Right renal pelvis (tissue), 4 donors: ENCODE measurements at regions not wholly inside any gene's neighbourhood (a gene's known extent, or its start where the extent isn't known, plus 50 kb on each side); places are given as distances from the start of the nearest gene placed in this dataset.
"Not testable (repeated sequence)": the region's sequence is repeated elsewhere in the genome, so short reads cannot be mapped to it uniquely, and the experiment has no call there.

ENCODE experiments used
- DNase-seq, 4 donors: peaks; one replicate each; pipeline ENCODE4 v3.0.0-alpha.2; 2013; ENCODE audit warnings: low read depth in 4 of 4, low spot score in 3 of 4, missing footprints in 1 of 4

DNA sequence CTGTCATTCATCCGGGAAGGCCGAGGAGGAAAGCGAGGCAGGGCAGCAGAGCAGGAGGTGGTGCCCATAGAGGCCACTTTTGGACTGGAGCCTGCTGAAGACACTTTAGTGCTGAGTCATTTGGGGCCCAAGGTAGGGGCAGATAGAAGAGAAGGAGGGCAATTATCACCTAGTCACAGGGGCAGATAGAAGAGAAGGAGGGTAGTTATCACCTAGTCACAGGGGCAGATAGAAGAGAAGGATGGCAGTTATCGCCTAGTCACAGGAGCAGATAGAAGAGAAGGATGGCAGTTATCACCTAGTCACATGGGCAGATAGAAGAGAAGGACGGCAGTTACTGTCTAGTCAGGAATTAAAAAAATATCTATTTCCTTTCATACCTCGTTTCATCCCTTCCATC is 1372.6 kb downstream of the FOXD4L5 start:
- DNase-seq, result not testable (repeated sequence)

DNA sequence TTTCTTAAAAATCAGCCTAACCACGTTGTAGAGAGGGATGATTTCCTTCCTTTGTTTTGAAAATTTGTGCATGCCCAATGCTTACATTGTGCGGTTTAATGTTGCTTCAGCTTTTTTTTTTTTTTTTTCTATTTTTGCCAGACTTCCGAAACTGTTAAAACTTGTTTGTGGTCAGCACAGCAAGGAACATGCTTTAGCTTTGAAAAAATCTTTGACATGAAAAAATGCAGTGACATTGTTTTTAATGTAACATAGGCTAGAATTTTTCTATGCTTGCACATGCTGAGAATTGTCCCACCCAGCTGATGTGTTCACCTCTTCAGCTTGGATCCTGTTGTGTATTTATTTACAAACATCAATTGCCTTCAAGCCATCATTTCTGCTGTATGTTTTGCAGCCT is 1375.9 kb downstream of the FOXD4L5 start:
- not testable (repeated sequence) for DNase-seq

DNA sequence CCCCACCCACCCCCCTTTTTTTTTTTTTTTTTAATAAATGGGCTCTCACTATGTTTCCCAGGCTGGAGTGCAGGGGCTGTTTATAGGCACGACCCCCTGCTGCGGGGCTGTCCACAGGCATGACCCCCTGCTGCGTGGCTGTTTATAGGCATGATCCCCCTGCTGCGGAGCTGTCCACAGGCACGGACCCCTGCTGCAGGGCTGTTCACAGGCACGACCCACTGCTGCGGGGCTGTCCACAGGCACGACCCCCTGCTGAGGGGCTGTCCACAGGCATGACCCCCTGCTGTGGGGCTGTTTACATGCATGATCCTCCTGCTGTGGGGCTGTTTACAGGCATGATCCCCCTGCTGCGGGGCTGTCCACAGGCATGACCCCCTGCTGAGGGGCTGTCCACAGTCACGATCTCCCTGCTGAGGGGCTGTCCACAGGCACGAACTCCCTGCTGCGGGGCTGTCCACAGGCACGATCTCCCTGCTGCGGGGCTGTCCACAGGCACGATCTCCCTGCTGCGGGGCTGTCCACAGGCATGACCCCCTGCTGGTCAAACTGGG is 1385.3 kb downstream of the FOXD4L5 start:
- not testable (repeated sequence) for DNase-seq

DNA sequence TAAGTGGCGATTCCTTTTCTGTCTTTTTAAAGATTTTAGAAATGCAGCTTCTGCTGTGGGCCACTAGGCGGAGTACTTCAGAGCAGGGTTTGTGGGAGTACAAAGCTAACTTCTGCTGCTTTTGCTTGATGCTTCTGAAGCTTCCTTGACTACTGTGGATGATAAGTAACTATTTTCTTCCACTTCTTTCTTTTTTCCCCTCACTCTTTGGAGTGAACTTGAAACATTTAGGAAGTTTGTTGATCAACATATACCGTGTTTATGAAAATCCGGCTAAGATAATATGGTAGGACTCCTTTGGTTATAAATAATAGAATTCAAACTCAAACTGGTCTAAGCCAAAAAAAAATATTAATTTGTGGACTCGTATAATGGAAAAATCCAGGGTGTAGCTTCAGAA is 1403.6 kb downstream of the FOXD4L5 start:
- not testable (repeated sequence) for DNase-seq

DNA sequence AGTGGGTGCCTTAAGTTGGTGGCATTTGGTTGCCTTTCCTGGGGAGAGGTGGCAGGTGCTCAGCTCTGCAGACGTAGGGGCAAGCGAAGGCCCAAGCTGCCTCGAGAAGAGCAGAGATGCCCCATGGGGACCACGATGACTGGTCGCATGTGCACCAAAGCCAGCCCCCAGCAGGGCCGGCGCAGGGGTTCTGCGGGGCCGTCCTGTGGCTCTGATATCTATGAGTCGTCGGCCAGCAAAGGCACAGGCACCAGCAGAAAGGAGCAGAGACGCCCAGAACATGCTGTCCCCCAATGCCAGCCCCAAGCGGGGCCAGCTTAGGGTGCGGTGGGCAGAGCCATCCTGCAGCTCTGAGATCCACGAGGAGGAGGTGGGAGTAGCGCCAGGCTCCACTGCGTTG is 1408.6 kb downstream of the FOXD4L5 start:
- not testable (repeated sequence) for DNase-seq

DNA sequence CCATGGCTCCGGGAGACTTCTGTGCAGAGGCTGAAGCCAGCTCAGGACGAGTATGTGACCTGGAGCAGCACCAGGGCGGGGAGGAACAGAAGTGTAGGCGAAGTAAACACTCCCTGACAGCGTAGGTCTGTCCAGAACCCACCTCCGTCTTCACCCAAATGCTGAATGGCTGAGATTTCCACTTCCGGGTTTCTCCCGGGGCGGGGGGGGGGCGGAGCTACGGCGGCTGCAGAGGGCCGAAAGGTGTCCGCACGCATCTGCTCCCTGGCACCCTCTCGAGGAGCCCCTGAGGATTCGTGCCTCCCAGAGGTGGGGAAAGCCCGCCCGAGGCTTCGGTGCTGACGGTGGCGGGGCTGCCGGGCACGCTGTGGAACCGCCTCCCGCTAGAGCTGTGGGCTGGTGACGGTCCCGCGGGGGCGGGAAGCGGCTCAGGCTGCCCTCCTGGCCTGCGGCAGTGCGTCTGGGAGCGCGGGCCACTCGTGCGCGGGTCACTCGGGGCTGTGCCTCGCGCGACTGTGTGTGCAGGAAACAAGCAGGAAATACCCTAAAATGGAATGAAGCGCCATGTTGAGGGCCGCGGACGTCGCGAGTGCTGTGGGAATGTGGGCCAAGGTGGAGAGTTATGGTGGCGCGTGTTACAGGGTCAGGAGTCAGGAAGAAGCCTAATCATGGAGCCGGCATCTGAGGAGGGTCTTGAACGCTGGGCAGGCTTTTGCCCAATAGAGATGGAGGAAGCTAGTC is 1425.4 kb downstream of the FOXD4L5 start:
- no peak for DNase-seq

DNA sequence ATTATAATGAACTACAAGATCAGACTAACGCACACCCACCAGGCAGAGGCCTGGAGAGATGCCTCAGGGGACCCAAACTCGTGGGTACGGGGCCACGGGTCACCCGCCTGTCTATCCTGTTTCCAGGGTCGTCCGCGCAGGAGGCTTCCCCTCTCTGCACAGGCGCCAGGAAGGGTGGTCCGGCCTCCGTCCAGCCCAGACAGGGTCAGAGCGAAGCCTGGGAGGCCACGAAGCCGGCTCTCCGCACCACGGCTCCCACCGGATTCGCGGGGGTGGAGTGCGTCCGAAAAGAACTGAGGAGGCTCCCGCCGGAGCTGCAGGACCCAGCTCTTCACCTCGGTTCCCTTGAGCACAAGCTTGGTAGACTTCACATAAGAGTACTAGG is 1425.9 kb downstream of the FOXD4L5 start:
- not testable (repeated sequence) for DNase-seq

DNA sequence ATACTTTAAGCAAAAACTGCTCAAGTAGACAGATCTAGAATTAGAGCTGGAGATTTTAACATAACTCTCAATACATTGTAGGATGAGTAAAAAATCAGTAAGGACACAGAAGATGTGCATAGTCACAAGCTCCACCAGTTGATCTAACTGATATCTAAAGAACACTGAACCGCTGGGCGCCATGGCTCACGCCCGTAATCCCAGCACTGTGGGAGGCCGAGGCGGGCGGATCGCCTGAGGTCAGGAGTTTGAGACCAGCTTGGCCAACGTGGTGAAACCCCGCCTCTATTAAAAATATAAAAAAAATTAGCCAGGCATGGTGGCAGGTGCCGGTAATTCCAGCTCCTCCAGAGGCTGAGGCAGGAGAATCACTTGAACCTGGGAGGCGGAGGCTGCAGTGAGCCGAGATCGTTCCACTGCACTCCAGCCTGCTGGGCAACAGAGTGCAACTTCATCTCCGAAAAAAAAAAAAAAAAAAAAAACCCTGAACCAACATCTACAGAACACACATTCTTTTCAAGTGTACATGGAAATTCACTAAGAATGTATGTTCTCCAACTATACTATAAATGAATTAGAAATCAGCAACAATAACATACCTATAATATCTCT is 1431.8 kb downstream of the FOXD4L5 start:
- not testable (repeated sequence) for DNase-seq

DNA sequence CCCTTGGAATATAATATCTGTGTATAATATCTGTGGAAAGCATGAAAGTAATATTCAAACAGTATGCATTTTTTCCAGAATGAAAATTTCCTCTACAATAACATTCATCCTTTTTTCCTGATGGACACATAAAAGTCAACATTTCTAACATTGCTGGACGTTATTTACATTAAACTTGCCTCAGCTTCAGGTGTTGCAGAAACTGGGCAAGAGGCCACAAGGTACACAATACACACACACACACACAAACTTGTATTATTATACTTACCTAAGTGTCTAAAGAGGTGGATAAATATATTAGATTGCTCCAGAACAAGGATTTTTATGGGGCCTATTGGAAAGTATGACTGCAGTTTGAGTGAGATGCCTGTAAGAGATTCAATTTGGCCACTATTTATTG is 1460.2 kb downstream of the FOXD4L5 start:
- DNase-seq, result not testable (repeated sequence)

DNA sequence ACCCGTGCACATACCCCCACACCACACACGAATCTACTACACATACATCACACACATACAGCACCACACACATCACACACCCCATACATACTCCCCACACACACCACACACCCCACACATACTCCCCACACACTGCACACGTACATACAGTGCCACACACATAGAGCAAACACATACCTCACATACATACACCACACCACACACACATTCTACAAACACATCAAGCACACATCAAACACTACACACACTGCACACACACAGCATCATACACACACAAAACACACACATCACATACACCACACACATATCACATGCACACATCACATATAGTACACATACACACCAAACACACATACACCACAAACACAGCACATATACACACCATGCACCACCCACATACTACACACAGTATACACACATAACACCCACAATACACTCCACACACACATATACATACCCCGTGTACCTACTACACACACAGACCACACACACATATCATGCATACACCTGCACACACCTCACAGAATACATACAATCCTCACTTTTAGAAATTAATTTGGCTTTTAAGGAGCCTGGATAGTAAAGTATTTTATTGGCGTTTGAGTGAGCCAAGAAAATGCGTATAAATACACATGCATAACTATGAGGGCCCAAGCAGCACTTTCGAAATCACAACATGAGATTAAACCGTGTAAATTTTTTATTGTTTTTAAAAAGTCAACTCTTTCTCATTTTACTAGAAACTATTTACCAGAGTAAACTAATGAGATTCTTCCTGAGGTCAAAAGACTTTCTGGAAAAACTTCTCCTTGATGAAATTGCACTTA is 1461.4 kb downstream of the FOXD4L5 start:
- not testable (repeated sequence) for DNase-seq

DNA sequence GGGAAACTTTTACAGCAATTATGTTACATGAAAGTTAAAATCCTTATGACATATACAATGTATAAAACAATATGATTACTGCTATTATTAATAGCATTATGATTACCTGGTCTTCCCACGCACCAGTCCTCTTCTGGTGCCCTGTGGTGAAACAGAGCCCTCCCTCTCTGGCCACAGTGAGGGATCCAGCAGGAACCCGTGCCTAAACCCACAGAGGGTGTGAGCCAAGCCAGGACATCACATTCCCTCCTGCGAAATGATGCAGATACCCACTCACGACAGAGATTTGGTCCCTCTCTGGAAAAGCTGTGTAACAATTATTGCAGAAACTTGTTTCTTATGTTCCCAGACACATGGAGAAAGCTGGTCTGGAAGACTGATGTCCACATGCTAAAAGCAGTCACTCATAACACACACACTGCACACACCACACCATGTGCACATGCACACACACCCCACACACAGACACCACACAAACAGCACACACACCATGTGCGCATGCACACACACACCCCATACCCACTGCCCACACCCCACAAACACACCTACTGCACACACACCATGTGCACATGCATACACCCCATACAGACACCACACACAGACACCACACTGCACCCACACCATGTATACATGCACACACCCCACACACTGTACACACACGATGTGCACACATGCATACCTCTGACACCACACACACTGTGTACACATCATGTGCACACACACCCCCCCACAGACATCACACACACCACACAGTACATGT is 1462.2 kb downstream of the FOXD4L5 start:
- not testable (repeated sequence) for DNase-seq

DNA sequence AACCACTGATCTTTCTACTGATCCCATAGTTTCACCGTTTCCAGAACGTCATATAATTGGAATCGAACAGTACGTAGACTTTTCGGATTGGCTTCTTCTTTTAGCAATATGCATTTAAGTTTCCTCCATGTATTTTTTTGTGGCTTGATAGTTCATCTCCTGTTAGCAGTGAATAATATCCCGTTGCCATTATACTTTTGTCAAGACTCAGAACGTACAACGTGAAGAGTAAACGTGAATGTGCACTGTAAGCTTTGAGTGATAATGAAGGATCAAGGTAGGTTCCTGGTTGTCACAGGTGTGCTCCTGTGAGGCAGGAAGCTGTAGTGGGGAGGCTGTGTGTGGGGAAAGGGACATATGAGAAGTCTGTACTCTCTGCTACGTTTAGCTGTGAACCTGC is 1463.7 kb downstream of the FOXD4L5 start:
- not testable (repeated sequence) for DNase-seq

DNA sequence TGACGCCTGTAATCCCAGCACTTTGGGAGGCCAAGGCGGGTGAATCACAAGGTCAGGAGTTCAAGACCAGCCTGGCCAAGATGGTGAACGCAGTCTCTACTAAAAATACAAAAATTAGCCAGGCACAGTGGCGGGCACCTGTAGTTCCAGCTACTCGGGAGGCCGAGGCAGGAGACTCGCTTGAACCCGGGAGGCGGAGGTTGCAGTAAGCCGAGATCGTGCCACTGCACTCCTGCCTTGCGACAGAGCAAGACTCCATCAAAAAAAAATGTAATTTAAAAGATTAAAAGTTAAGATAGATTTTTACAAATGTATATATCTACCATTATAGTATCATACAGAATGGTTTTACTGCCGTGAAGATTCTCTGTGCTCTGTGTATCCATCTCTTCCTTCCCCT is 1464.1 kb downstream of the FOXD4L5 start:
- DNase-seq, result not testable (repeated sequence)

DNA sequence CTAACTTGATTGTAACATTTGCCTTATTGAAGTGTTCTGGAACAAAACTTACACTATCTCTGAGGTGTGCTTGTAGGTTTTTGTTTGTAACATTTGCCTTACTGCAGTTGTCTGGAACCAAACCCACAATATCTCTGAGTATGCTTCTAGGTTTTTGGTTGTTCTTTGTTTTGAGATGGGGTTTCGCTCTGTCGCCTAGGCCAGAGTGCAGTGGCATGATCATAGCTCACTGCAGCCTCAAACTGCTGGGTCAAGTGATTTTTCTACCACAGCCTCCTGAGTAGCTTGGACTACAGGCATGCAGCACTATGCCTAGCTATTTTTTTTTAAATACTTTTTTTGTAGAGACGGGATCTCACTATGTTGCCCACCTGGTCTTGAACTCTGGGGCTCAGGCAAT is 1464.6 kb downstream of the FOXD4L5 start:
- DNase-seq, result not testable (repeated sequence)

DNA sequence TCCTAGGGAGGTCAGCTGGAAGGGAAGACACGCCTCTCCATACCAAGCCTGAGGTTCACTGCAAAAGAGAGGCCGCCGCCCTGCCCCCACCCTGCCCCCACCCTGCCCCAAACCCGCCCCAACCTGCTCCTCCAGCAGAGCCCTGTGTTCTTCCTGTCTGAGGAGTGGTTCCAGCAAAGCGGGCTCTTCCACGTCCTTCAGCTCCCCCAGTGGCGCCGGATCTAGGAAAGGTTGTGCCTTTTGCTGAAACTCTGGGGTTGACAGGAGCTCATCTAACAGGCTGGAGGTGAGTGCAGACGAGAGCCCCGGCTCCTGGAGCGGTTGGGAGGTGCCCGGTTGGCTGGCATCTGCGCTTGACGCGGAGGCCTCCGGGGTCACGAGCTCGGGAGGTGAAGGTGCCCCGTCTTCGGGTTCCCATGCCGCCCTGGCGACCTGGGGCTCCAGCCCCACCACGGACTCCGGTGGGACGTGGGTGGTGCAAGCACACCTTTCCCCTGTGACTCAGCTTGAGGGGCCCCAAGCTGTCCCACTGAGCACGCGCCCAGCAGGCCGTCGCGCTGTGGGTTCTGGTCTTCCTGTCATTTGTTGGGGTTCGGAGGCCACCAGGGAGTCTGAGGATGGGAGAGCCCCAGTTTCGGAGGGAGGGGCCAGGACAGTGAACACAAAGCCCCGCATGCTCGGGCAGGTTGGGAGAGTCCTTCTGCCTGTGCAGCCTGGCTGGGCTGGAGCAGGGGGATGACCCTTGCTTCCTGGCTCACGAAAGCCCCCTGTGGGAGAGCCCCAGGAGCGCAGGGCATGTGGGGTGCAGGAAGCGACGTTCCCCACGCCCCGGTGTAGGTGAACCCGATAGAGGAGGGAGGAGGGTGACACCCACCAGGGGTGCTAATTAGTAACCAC is 1467.1 kb downstream of the FOXD4L5 start:
- no peak for DNase-seq

DNA sequence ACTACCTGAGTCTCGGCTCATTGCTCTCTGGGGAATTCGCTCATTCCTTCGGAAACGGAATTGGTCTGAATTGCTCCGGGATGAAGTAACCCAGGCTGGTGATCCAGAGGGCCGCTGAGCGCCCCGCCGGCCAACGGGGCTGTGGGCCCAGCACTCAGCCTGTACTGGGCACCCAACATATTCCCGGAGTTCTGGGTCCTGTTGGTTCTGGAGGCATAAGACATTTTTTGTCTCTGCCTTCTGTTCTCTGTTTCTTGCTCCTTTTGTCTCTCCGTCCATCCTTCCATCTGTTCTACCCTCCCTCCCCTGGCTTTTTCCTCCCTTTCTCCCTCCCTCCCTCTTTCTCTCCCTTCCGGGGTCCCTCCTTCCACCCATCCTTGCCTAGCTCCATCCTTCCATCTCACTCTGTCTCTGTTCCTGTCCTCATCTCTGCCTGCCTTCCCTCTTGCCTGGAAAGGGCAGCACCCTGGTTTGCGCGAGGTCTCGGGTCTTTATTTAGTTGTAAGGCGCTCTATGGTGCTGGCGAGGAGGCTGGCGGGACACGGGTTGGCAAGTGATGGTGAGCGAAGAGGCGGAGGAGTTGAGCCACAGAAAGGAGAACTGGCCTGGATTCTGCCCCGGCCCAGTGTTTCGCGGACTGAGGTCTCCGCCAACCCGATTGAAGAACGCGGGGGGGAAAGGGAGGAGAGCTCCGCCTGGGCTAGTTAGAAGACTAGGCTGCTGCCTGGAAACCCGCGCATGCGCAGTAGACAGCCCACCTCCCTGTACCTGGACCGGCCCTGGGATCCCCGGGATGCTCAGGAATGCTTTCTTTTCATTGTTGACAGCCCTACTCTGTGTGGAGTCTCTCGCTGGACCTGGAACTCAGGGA is 1468.0 kb downstream of the FOXD4L5 start:
- DNase-seq, result peak; percentile 58 to 75 (median 71)

DNA sequence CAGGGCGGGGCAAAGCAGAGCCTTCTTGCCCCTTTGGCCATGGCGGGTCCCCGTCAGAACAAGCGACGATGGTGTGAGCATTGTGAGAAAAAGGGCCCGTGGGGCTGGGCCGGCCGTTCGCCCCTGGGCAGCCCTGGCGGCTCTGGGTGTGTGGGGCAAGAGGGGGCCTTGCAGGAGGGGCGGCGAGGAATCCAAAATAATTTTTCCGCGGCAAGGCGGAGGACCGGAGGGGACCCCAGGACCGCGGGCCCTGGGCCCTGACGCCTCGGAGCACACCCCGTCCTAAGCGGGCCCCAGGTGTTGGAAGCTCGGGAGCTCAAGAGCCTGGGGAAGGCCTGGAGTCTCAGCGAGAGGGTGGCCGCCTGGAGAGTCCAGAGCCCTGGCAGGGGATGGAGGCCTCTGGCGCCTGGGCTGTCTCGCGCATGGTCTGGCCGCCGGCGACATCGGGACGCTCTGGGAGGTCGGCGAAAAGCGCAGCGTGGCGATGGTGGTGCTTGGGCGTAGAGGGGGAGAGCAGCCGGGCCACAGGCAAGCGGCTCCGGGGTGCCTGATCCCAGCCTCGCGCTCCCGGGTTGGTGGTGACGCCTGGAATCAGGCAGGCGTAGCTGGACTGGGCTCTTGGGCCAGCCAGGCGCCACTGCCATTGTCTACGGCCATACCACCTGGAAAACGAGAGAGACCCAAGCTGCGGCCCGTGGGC is 1469.9 kb downstream of the FOXD4L5 start:
- DNase-seq, result not testable (repeated sequence)
